Osteocyte (in vitro differentiated cells): ENCODE measurements at regions not wholly inside any gene's neighbourhood (a gene's known extent, or its start where the extent isn't known, plus 50 kb on each side); places are given as distances from the start of the nearest gene placed in this dataset.
"Not testable (repeated sequence)": the region's sequence is repeated elsewhere in the genome, so short reads cannot be mapped to it uniquely, and the experiment has no call there.

Experiments
- DNase-seq: peaks from one replicate; pipeline ENCODE4 v3.0.0; 2021; ENCODE audit warnings: mixed read lengths; ENCODE audit not compliant: unreplicated experiment; ENCODE audit errors: extremely low spot score
- H3K27ac Mint-ChIP-seq: one replicate; pipeline ENCODE4 v1.8.0; 2021; ENCODE audit warnings: mild to moderate bottlenecking, mixed read lengths; ENCODE audit not compliant: unreplicated experiment
- H3K27me3 Mint-ChIP-seq: one replicate; pipeline ENCODE4 v1.8.0; 2021; ENCODE audit warnings: mixed read lengths; ENCODE audit not compliant: unreplicated experiment
- H3K36me3 Mint-ChIP-seq: one replicate; pipeline ENCODE4 v1.8.0; 2021; ENCODE audit warnings: mixed read lengths; ENCODE audit not compliant: unreplicated experiment
- H3K4me1 Mint-ChIP-seq: one replicate; pipeline ENCODE4 v1.8.0; 2021; ENCODE audit warnings: mixed read lengths; ENCODE audit not compliant: unreplicated experiment
- H3K4me3 Mint-ChIP-seq: one replicate; pipeline ENCODE4 v1.8.0; 2021; ENCODE audit warnings: mild to moderate bottlenecking, moderate library complexity, mixed read lengths; ENCODE audit not compliant: unreplicated experiment
- H3K9me3 Mint-ChIP-seq: one replicate; pipeline ENCODE4 v1.8.0; 2021; ENCODE audit warnings: mixed read lengths; ENCODE audit not compliant: unreplicated experiment
- CTCF ChIP-seq: fragments of 200-600 bp; sonication (generic); IDR thresholded peaks from 2 replicates; pipeline ENCODE4 v1.5.0; 2021; ENCODE audit warnings: antibody characterized with exemption, mild to moderate bottlenecking, moderate library complexity

- no peaks in the 10 kb centered on the region for H3K27me3 Mint-ChIP-seq
These were observed 73.0 kb downstream of the RRM2 start for GRCh38 chr2:10195278-10196109.

GRCh38 chr2:10196110-10196892 is 73.8 kb downstream of the RRM2 start:
- no peak for TF ChIP-seq CTCF
- Mint-ChIP-seq H3K4me1 (peaks cover 5% of the 10 kb centered on the region), H3K27ac (no peak overlapping the region), H3K4me3 (no peak overlapping the region), H3K9me3 (peaks cover 11% of the 10 kb centered on the region), H3K36me3 (peaks cover 7% of the 10 kb centered on the region), H3K27me3 (no peaks in the 10 kb centered on the region)
- no peak for DNase-seq

More at GRCh38 chr2:10195278-10196109, 73.0 kb downstream of the RRM2 start:
- Mint-ChIP-seq H3K4me3 (no peak overlapping the region), H3K27ac (no peak overlapping the region), H3K36me3 (peaks cover 7% of the 10 kb centered on the region), H3K4me1 (peaks cover 5% of the 10 kb centered on the region), H3K9me3 (peaks cover 11% of the 10 kb centered on the region)
- TF ChIP-seq CTCF, result no peak
- no peak for DNase-seq

- no peak for DNase-seq
- Mint-ChIP-seq H3K27ac (no peak overlapping the region), H3K27me3 (no peaks in the 10 kb centered on the region), H3K4me3 (no peak overlapping the region), H3K4me1 (peaks cover 8% of the 10 kb centered on the region), H3K9me3 (peaks cover 12% of the 10 kb centered on the region), H3K36me3 (peaks cover 7% of the 10 kb centered on the region)
- TF ChIP-seq CTCF, result no peak
These were observed 74.6 kb downstream of the RRM2 start for GRCh38 chr2:10196948-10197696.

GRCh38 chr2:10197697-10198076 is 75.1 kb downstream of the RRM2 start:
- Mint-ChIP-seq H3K36me3 (peaks cover 10% of the 10 kb centered on the region), H3K4me3 (no peak overlapping the region), H3K9me3 (peaks cover 14% of the 10 kb centered on the region), H3K27me3 (no peaks in the 10 kb centered on the region), H3K27ac (no peak overlapping the region), H3K4me1 (peaks cover 10% of the 10 kb centered on the region)
- DNase-seq, result no peak
- no peak for TF ChIP-seq CTCF

- Mint-ChIP-seq H3K4me1 (peaks cover 10% of the 10 kb centered on the region), H3K9me3 (peaks cover 14% of the 10 kb centered on the region)
- not testable (repeated sequence) for H3K36me3 Mint-ChIP-seq, H3K4me3 Mint-ChIP-seq, H3K27me3 Mint-ChIP-seq, H3K27ac Mint-ChIP-seq, DNase-seq
These were observed 75.9 kb downstream of the RRM2 start for GRCh38 chr2:10198482-10198881.
